ENCODE measurements at regions not wholly inside any gene's neighbourhood (a gene's known extent, or its start where the extent isn't known, plus 50 kb on each side); places are given as distances from the start of the nearest gene placed in this dataset.

DNA sequence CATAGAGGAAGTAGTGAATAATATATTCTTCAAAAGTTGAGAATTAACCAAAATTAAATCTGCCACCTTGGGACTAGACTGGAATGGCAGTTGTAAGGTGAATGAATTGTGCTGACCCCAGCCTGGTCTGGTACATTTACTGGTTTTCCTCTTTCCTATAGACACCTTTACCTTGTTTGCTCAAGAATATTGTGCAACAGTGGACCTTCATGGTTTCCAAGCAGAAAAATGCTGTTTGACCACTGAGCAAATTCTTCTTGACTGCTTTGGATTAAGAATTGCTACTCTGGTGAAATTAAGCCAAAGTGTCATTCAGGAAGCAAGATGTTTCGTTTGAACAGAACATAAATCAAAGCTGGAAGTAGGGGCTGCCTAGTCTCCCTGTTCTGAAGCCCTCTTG lies 156.6 kb upstream of the TAB2 start:
- no peaks in the 10 kb centered on the region for H3K9me3 Mint-ChIP-seq (ENCODE audit: unreplicated experiment)

DNA sequence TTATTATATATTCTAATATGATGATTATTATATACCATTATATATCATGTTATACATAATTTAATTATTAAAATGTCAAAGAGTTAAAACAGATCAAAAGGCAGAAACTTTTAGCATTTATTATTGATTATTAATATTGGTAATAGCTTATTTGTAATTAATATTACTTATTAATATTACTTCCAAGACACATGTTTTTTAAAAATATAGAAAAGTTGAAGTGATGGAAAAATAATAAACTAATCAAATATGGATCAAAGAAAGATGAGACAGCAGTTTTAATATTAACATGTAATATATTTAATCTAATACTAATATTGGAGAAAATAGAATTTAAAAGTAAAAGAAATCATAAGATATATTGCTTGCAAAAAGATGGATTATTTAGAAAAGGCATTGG lies 154.6 kb upstream of the TAB2 start:
- no peak overlapping the region for H3K4me3 Mint-ChIP-seq (ENCODE audit: unreplicated experiment)
- H3K27me3 Mint-ChIP-seq (ENCODE audit: unreplicated experiment) = no peaks in the 10 kb centered on the region
- TF ChIP-seq, protein P1, sequence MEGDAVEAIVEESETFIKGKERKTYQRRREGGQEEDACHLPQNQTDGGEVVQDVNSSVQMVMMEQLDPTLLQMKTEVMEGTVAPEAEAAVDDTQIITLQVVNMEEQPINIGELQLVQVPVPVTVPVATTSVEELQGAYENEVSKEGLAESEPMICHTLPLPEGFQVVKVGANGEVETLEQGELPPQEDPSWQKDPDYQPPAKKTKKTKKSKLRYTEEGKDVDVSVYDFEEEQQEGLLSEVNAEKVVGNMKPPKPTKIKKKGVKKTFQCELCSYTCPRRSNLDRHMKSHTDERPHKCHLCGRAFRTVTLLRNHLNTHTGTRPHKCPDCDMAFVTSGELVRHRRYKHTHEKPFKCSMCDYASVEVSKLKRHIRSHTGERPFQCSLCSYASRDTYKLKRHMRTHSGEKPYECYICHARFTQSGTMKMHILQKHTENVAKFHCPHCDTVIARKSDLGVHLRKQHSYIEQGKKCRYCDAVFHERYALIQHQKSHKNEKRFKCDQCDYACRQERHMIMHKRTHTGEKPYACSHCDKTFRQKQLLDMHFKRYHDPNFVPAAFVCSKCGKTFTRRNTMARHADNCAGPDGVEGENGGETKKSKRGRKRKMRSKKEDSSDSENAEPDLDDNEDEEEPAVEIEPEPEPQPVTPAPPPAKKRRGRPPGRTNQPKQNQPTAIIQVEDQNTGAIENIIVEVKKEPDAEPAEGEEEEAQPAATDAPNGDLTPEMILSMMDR (IDR thresholded peaks at IDR 0.05; ENCODE audit: unreplicated experiment) = no peak
- DNase-seq (ENCODE audit: low spot score) = no peak
- no peaks in the 10 kb centered on the region for H3K9me3 Mint-ChIP-seq (ENCODE audit: unreplicated experiment)
- no peak overlapping the region for H3K27ac Mint-ChIP-seq (ENCODE audit: unreplicated experiment)
- H3K4me1 Mint-ChIP-seq (ENCODE audit: unreplicated experiment) = peaks cover 17% of the 10 kb centered on the region
- H3K36me3 Mint-ChIP-seq (ENCODE audit: low read depth, unreplicated experiment) = no peaks in the 10 kb centered on the region

More for the DNA sequence above, 156.6 kb upstream of the TAB2 start:
- Mint-ChIP-seq H3K27ac (ENCODE audit: unreplicated experiment) (no peak overlapping the region), H3K4me3 (ENCODE audit: unreplicated experiment) (no peak overlapping the region), H3K27me3 (ENCODE audit: unreplicated experiment) (peaks cover 1% of the 10 kb centered on the region), H3K36me3 (ENCODE audit: low read depth, unreplicated experiment) (no peaks in the 10 kb centered on the region), H3K4me1 (ENCODE audit: unreplicated experiment) (peaks cover 15% of the 10 kb centered on the region)
- no peak for DNase-seq (ENCODE audit: low spot score)
- TF ChIP-seq, protein P1 (IDR thresholded peaks at IDR 0.05; ENCODE audit: unreplicated experiment) = no peak

DNA sequence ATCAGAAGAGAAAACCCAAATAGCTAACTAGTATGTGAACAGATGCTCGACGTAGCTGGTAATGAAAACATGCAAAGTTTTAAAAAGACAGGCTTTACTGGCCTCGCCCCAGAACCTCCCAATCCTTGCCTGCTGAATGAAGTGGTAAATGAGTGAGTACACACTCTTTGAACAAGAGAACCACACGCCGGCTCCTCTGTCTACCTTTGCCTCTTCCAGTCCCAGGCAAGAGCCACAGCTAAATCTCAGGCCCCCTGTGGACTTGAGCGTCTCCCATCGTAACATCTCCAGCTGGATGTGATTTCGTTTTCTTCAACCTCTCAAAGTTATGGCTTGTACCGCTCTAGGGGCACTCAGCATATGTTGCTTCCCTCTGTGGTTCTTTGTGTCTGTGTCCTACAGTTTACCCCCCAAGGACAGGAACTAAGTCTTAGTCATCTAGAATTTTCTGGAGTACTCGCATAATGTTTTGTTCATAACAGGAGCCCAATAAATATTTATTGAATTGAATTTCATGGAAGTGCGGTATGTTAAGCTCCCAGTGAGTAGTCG lies 153.2 kb upstream of the TAB2 start:
- no peaks in the 10 kb centered on the region for H3K9me3 Mint-ChIP-seq (ENCODE audit: unreplicated experiment)
- TF ChIP-seq, protein P1 (IDR thresholded peaks at IDR 0.05; ENCODE audit: unreplicated experiment) = no peak
- DNase-seq (ENCODE audit: low spot score) = no peak
- H3K4me1 Mint-ChIP-seq (ENCODE audit: unreplicated experiment) = peaks cover 11% of the 10 kb centered on the region
- no peaks in the 10 kb centered on the region for H3K36me3 Mint-ChIP-seq (ENCODE audit: low read depth, unreplicated experiment)
- H3K4me3 Mint-ChIP-seq (ENCODE audit: unreplicated experiment) = no peak overlapping the region
- H3K27me3 Mint-ChIP-seq (ENCODE audit: unreplicated experiment) = no peaks in the 10 kb centered on the region
- no peak overlapping the region for H3K27ac Mint-ChIP-seq (ENCODE audit: unreplicated experiment)

DNA sequence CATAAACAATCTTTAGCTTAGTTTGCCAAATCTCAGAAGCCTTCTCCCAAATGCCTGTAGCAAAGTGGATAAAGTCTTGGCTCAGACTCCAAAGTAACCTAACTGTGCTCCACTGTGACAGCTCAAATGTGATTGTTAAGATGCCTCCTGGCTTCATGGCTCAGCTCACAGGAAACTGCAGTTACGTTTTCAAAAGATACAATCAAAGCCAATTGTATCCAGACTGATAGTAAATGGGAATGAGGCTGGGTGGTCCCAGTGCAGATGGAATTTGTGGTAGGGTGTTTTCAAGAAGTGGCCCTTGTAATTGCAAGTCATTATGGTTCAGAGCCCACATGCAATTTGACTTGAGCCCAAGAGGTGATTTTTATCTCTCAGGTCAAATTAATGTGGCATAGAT lies 151.2 kb upstream of the TAB2 start:
- Mint-ChIP-seq H3K4me3 (ENCODE audit: unreplicated experiment) (no peak overlapping the region), H3K27me3 (ENCODE audit: unreplicated experiment) (no peaks in the 10 kb centered on the region), H3K27ac (ENCODE audit: unreplicated experiment) (no peak overlapping the region), H3K9me3 (ENCODE audit: unreplicated experiment) (no peaks in the 10 kb centered on the region), H3K36me3 (ENCODE audit: low read depth, unreplicated experiment) (no peaks in the 10 kb centered on the region), H3K4me1 (ENCODE audit: unreplicated experiment) (peaks cover 9% of the 10 kb centered on the region)
- DNase-seq (ENCODE audit: low spot score) = no peak
- TF ChIP-seq, protein P1 (IDR thresholded peaks at IDR 0.05; ENCODE audit: unreplicated experiment) = no peak

- no peak for DNase-seq (ENCODE audit: low spot score)
Observed at GRCh38 chr6:149166747-149167146, 150.8 kb upstream of the TAB2 start.

More at GRCh38 chr6:149166747-149167146, 150.8 kb upstream of the TAB2 start:
- H3K27ac Mint-ChIP-seq (ENCODE audit: unreplicated experiment) = no peak overlapping the region
- H3K4me1 Mint-ChIP-seq (ENCODE audit: unreplicated experiment) = peaks cover 9% of the 10 kb centered on the region
- H3K9me3 Mint-ChIP-seq (ENCODE audit: unreplicated experiment) = no peaks in the 10 kb centered on the region
- H3K27me3 Mint-ChIP-seq (ENCODE audit: unreplicated experiment) = no peaks in the 10 kb centered on the region
- no peak overlapping the region for H3K4me3 Mint-ChIP-seq (ENCODE audit: unreplicated experiment)
- no peaks in the 10 kb centered on the region for H3K36me3 Mint-ChIP-seq (ENCODE audit: low read depth, unreplicated experiment)
- TF ChIP-seq, protein P1 (IDR thresholded peaks at IDR 0.05; ENCODE audit: unreplicated experiment) = no peak
